PC-3 (cell line): ENCODE measurements at regions not wholly inside any gene's neighbourhood (a gene's known extent, or its start where the extent isn't known, plus 50 kb on each side); places are given as distances from the start of the nearest gene placed in this dataset.

Experiments used
- ATAC-seq: fragments of 200-7000 bp; cut with Tn5 transposase; 2 replicates; pipeline ENCODE4 v1.9.1; 2020; ENCODE audit warnings: mild to moderate bottlenecking, moderate library complexity
- BruUV-seq: library from RNA; stranded (reverse); fragments of 400-500 nt; replicated peaks from 2 replicates; lab custom pipeline; 2021; lab: Mats Ljungman, UMichigan
- CTCF ChIA-PET: fragments of 300-600 bp; sonication (Branson Sonifier 250); formaldehyde crosslinking; loops from one replicate; lab custom pipeline; 2022; ENCODE audit warnings: antibody characterized with exemption; lab: Charles Lee
- POLR2A ChIA-PET: fragments of 300-600 bp; sonication (Branson Sonifier 250); formaldehyde crosslinking; loops from one replicate; lab custom pipeline; 2022; ENCODE audit warnings: antibody characterized with exemption; ENCODE audit not compliant: unreplicated experiment; lab: Charles Lee
- DNase-seq: peaks from one replicate; pipeline ENCODE4 v3.0.0-alpha.2; 2015
- H2AFZ ChIP-seq: fragments of 300-600 bp; sonication (generic); 2 replicates; pipeline ENCODE4 v1.6.0; 2016; ENCODE audit warnings: antibody characterized with exemption, low read length
- H3F3A ChIP-seq: fragments of 300-600 bp; sonication (generic); one replicate; pipeline ENCODE4 v1.6.0; 2017; ENCODE audit warnings: antibody characterized with exemption, low read length, control low read depth, mild to moderate bottlenecking; ENCODE audit not compliant: unreplicated experiment
- H3K27ac ChIP-seq: fragments of 300-600 bp; sonication (generic); 2 replicates; pipeline ENCODE4 v1.5.1; 2016; ENCODE audit warnings: mild to moderate bottlenecking, low read length
- H3K27me3 ChIP-seq: fragments of 300-600 bp; sonication (generic); 2 replicates; pipeline ENCODE4 v1.6.1; 2016; ENCODE audit warnings: low read length, mixed read lengths
- H3K36me3 ChIP-seq: fragments of 300-600 bp; sonication (generic); 2 replicates; pipeline ENCODE4 v1.6.1; 2016; ENCODE audit warnings: low read depth, mixed run types, low read length, mixed read lengths
- H3K4me1 ChIP-seq: fragments of 300-600 bp; sonication (generic); 2 replicates; pipeline ENCODE4 v1.5.1; 2016; ENCODE audit warnings: low read length; ENCODE audit not compliant: insufficient read depth
- H3K4me2 ChIP-seq: fragments of 300-600 bp; sonication (generic); 2 replicates; pipeline ENCODE4 v1.6.0; 2016; ENCODE audit warnings: low read length
- H3K4me3 ChIP-seq: fragments of 300-600 bp; sonication (generic); 2 replicates; pipeline ENCODE4 v1.5.1; 2016; ENCODE audit warnings: mild to moderate bottlenecking, low read length, mixed read lengths
- H3K79me2 ChIP-seq: fragments of 300-600 bp; sonication (generic); 2 replicates; pipeline ENCODE4 v1.6.1; 2017; ENCODE audit warnings: low read length, mixed read lengths
- H3K9ac ChIP-seq: fragments of 300-600 bp; sonication (generic); 2 replicates; pipeline ENCODE4 v1.6.0; 2016; ENCODE audit warnings: mild to moderate bottlenecking, low read length
- H3K9me2 ChIP-seq: fragments of 300-600 bp; sonication (generic); replicated peaks from 2 replicates; pipeline ENCODE4 v1.6.1; 2016; ENCODE audit warnings: mixed run types, low read length, mixed read lengths
- H3K9me3 ChIP-seq: fragments of 300-600 bp; sonication (generic); 2 replicates; pipeline ENCODE4 v1.6.1; 2016; ENCODE audit warnings: low read length, mixed read lengths
- H4K20me1 ChIP-seq: fragments of 300-600 bp; sonication (generic); 2 replicates; pipeline ENCODE4 v1.6.1; 2016; ENCODE audit warnings: low read length, mixed read lengths
- CTCF ChIP-seq: fragments of 300-600 bp; sonication (generic); conservative IDR thresholded peaks from 2 replicates; pipeline ENCODE4 v1.5.1; 2017; ENCODE audit warnings: antibody characterized with exemption, low read depth, mild to moderate bottlenecking, low read length
- EZH2 ChIP-seq: fragments of 300-600 bp; sonication (generic); IDR thresholded peaks from one replicate; pipeline ENCODE4 v1.6.1; 2017; ENCODE audit warnings: antibody characterized with exemption, mild to moderate bottlenecking, low read length; ENCODE audit not compliant: unreplicated experiment
- EZH2phosphoT487 ChIP-seq: fragments of 300-600 bp; sonication (generic); IDR thresholded peaks from 2 replicates; pipeline ENCODE4 v1.6.1; 2018; ENCODE audit warnings: mild to moderate bottlenecking, antibody characterized with exemption, low read length, borderline replicate concordance
- intact Hi-C: fragments of 100-400 bp; cut with micrococcal nuclease; formaldehyde crosslinking; loops from 2 replicates; pipeline ENCODE4 v1.9.0; 2023

GRCh38 chr3:64336488-64336887 is 111.2 kb upstream of the PRICKLE2 start:
- Histone ChIP-seq H3K9ac (no peak overlapping the region), H3K9me2 (no peaks in the 10 kb centered on the region), H3K9me3 (no peaks in the 10 kb centered on the region), H3F3A (no peaks in the 10 kb centered on the region), H3K4me1 (no peaks in the 10 kb centered on the region), H3K4me3 (no peak overlapping the region), H3K36me3 (no peaks in the 10 kb centered on the region), H3K27me3 (no peaks in the 10 kb centered on the region), H3K79me2 (no peaks in the 10 kb centered on the region), H4K20me1 (no peaks in the 10 kb centered on the region), H3K4me2 (no peak overlapping the region), H2AFZ (no peak overlapping the region), H3K27ac (no peak overlapping the region)
- intact Hi-C loops, result no loop called here
- no peak for ATAC-seq
- no peak for DNase-seq
- POLR2A ChIA-PET, result no interaction called here
- no peak for TF ChIP-seq EZH2phosphoT487
- no peak for TF ChIP-seq CTCF
- no peak for TF ChIP-seq EZH2
- BruUV-seq, result no TSS peak
- CTCF ChIA-PET, result no interaction called here

DNA sequence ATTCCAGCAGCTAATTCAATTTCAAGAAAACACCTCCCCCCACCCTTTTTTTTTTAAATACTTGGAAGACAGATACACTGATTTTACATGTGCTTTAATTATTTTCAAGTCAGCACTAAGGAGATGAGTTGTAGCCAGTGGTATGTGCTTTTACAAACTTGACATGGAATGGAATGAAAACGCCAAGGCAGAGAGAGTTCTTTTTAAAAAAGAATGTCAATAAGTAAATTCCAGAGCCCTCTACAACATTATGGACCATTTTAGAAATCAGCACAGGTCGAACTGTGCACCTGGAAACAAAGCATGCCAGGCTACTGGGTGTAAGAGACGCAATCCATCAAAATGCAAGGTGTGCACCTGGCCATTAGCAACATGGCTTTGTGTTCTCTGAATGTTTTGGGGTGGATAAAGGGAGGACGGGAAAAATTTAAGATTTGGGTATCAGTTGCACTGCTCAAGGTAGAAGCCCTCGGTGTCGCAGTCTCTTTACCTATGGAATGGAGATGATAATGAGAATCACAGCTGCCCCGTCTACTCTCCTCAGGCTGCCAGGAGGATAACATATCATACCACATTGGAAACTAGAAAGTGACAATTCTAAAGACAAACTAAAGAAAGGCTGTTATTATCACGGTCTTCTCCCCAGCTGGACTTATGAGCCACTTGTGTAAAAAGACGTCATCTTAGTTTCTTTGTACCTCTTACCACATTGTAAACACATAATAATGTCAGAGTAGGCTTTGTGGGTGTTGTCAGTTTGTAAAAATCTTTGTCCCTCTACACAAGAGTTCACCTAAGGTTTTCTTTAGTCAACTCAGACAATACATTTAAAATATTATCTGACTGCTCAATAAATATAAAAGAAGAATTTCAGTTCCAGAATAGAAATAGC is 107.4 kb upstream of the PRICKLE2 start:
- intact Hi-C loops, result no loop called here
- Histone ChIP-seq H3K27ac (no peak overlapping the region), H3K27me3 (no peaks in the 10 kb centered on the region), H3K4me1 (no peaks in the 10 kb centered on the region), H3K9ac (no peak overlapping the region), H3K9me2 (no peaks in the 10 kb centered on the region), H3K79me2 (no peaks in the 10 kb centered on the region), H3K4me3 (no peak overlapping the region), H3F3A (no peaks in the 10 kb centered on the region), H3K4me2 (no peak overlapping the region), H3K36me3 (no peaks in the 10 kb centered on the region), H3K9me3 (no peaks in the 10 kb centered on the region), H2AFZ (no peak overlapping the region), H4K20me1 (no peaks in the 10 kb centered on the region)
- no TSS peak for BruUV-seq
- TF ChIP-seq EZH2 (no peak), EZH2phosphoT487 (no peak), CTCF (no peak)
- POLR2A ChIA-PET, result no interaction called here
- ATAC-seq, result no peak
- CTCF ChIA-PET, result no interaction called here
- no peak for DNase-seq

DNA sequence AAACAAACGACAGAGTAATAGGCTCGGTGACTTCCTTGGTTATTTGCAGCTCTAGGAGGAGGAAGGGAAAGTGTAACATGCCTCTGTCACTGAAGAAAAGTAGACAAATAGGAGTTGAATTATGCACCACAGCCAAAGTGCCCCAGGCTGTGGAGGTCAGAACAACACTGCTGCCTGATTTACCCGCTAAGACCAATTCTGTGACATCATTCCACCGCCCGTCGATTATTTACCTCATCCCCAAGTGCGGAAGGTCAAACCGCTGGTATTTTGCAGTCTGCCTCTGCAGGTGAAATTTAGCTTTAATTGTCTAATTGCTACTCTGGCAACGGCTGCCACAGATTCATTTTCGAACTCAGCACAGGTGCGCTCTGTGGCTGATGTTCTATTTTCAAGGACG is 106.3 kb upstream of the PRICKLE2 start:
- CTCF ChIA-PET, result no interaction called here
- TF ChIP-seq CTCF (no peak), EZH2phosphoT487 (no peak), EZH2 (no peak)
- Histone ChIP-seq H3K4me2 (no peak overlapping the region), H2AFZ (no peak overlapping the region), H3F3A (no peaks in the 10 kb centered on the region), H3K36me3 (no peaks in the 10 kb centered on the region), H3K9me2 (no peaks in the 10 kb centered on the region), H3K79me2 (no peaks in the 10 kb centered on the region), H4K20me1 (no peaks in the 10 kb centered on the region), H3K9ac (no peak overlapping the region), H3K9me3 (no peaks in the 10 kb centered on the region), H3K4me1 (no peaks in the 10 kb centered on the region), H3K4me3 (no peak overlapping the region), H3K27me3 (no peaks in the 10 kb centered on the region), H3K27ac (no peak overlapping the region)
- DNase-seq (no peak), ATAC-seq (no peak)
- BruUV-seq, result no TSS peak
- intact Hi-C loops, result no loop called here
- POLR2A ChIA-PET, result no interaction called here
